SK-N-SH treated with all-trans-retinoic acid at 6 μM for 48 hours (cell line): ENCODE measurements at regions not wholly inside any gene's neighbourhood (a gene's known extent, or its start where the extent isn't known, plus 50 kb on each side); places are given as distances from the start of the nearest gene placed in this dataset.

Experiments used
- ATAC-seq: fragments of 200-7000 bp; cut with Tn5 transposase; 3 replicates; pipeline ENCODE4 v1.9.1; 2020; ENCODE audit warnings: mild to moderate bottlenecking, moderate library complexity
- ARNTL ChIP-seq: fragments of 450-650 bp; formaldehyde crosslinking; IDR thresholded peaks from 2 replicates; pipeline ENCODE4 v1.5.0; 2020; ENCODE audit warnings: low read depth, mild to moderate bottlenecking, moderate library complexity, borderline replicate concordance
- BACH2 ChIP-seq: fragments of 250-450 bp; sonication (Bioruptor Pico); IDR thresholded peaks from 2 replicates; pipeline ENCODE4 v1.9.0; 2021; ENCODE audit warnings: mild to moderate bottlenecking, borderline replicate concordance
- CREB5 ChIP-seq: fragments of 250-450 bp; sonication (Bioruptor Pico); IDR thresholded peaks from 2 replicates; pipeline ENCODE4 v1.5.1; 2020; ENCODE audit warnings: low read depth, mild to moderate bottlenecking, moderate library complexity
- CSDC2 ChIP-seq: fragments of 250-450 bp; sonication (Bioruptor Pico); IDR thresholded peaks from 2 replicates; pipeline ENCODE4 v1.5.0; 2020; ENCODE audit warnings: mild to moderate bottlenecking, moderate library complexity
- CSRNP3 ChIP-seq: fragments of 250-450 bp; sonication (Bioruptor Pico); IDR thresholded peaks from 2 replicates; pipeline ENCODE4 v1.5.1; 2021; ENCODE audit warnings: mild to moderate bottlenecking, moderate library complexity
- ISL1 ChIP-seq: fragments of 250-450 bp; sonication (Bioruptor Pico); IDR thresholded peaks from 2 replicates; pipeline ENCODE4 v2.1.2; 2022; ENCODE audit warnings: mild to moderate bottlenecking, moderate library complexity
- OSR1 ChIP-seq: fragments of 250-450 bp; sonication (Bioruptor Pico); IDR thresholded peaks from 2 replicates; pipeline ENCODE4 v1.8.0; 2022; ENCODE audit warnings: moderate library complexity, mild to moderate bottlenecking, inconsistent platforms
- PATZ1 ChIP-seq: fragments of 250-450 bp; sonication (Bioruptor Pico); IDR thresholded peaks from 2 replicates; pipeline ENCODE4 v1.8.0; 2020; ENCODE audit warnings: mild to moderate bottlenecking, moderate library complexity, borderline replicate concordance
- POU6F1 ChIP-seq: fragments of 250-450 bp; sonication (Bioruptor Pico); IDR thresholded peaks from 2 replicates; pipeline ENCODE4 v1.8.0; 2021; ENCODE audit warnings: low read depth, mild to moderate bottlenecking, moderate library complexity, borderline replicate concordance
- PPARA ChIP-seq: fragments of 250-450 bp; sonication (Bioruptor Pico); IDR thresholded peaks from 2 replicates; pipeline ENCODE4 v1.5.0; 2020; ENCODE audit warnings: mild to moderate bottlenecking, borderline replicate concordance
- RARB ChIP-seq: fragments of 250-450 bp; sonication (Bioruptor Pico); IDR thresholded peaks from 2 replicates; pipeline ENCODE4 v1.8.0; 2021; ENCODE audit warnings: mild to moderate bottlenecking, moderate library complexity
- TCF4 ChIP-seq: fragments of 250-450 bp; sonication (Bioruptor Pico); IDR thresholded peaks from 2 replicates; pipeline ENCODE4 v1.8.0; 2021; ENCODE audit warnings: mild to moderate bottlenecking, moderate library complexity, borderline replicate concordance
- TOX ChIP-seq: fragments of 250-450 bp; sonication (Bioruptor Pico); IDR thresholded peaks from 2 replicates; pipeline ENCODE4 v1.8.0; 2021; ENCODE audit warnings: mild to moderate bottlenecking, moderate library complexity, borderline replicate concordance
- TSHZ2 ChIP-seq: fragments of 250-450 bp; sonication (Bioruptor Pico); IDR thresholded peaks from 2 replicates; pipeline ENCODE4 v1.5.0; 2020; ENCODE audit warnings: mild to moderate bottlenecking, moderate library complexity
- ZC3H10 ChIP-seq: fragments of 250-450 bp; sonication (Bioruptor Pico); IDR thresholded peaks from 2 replicates; pipeline ENCODE4 v1.5.1; 2021; ENCODE audit warnings: mild to moderate bottlenecking, moderate library complexity
- ZFP30 ChIP-seq: fragments of 450-650 bp; formaldehyde crosslinking; IDR thresholded peaks from 2 replicates; pipeline ENCODE4 v1.5.0; 2022; ENCODE audit warnings: mild to moderate bottlenecking, moderate library complexity
- ZNF565 ChIP-seq: fragments of 450-650 bp; formaldehyde crosslinking; conservative IDR thresholded peaks from 2 replicates; pipeline ENCODE4 v1.5.0; 2020; ENCODE audit warnings: low read depth, mild to moderate bottlenecking, moderate library complexity
- ZNF70 ChIP-seq: fragments of 450-650 bp; formaldehyde crosslinking; IDR thresholded peaks from 2 replicates; pipeline ENCODE4 v1.5.0; 2020; ENCODE audit warnings: mild to moderate bottlenecking, moderate library complexity
- ZNF8 ChIP-seq: fragments of 450-650 bp; formaldehyde crosslinking; IDR thresholded peaks from 2 replicates; pipeline ENCODE4 v1.5.0; 2020; ENCODE audit warnings: mild to moderate bottlenecking, moderate library complexity

GRCh38 chr15:23750179-23750578 lies 63.1 kb upstream of the NDN start:
- no peak for TF ChIP-seq ARNTL
- no peak for ATAC-seq

- no peak for ATAC-seq
- no peak for TF ChIP-seq ZFP30
- no peak for TF ChIP-seq ZNF565 (CRISPR knock-in tag)
- TF ChIP-seq PPARA: no peak
- TF ChIP-seq PATZ1 (CRISPR knock-in tag): no peak
- no peak for TF ChIP-seq TSHZ2 (CRISPR knock-in tag)
- no peak for TF ChIP-seq BACH2
- no peak for TF ChIP-seq CSDC2 (CRISPR knock-in tag)
- no peak for TF ChIP-seq TCF4 (CRISPR knock-in tag)
- no peak for TF ChIP-seq CREB5 (CRISPR knock-in tag)
- no peak for TF ChIP-seq ISL1
- TF ChIP-seq TOX (CRISPR knock-in tag): no peak
Measured at GRCh38 chr15:23750776-23751175, 63.7 kb upstream of the NDN start.

- TF ChIP-seq ZC3H10 (CRISPR knock-in tag): no peak
- TF ChIP-seq TCF4 (CRISPR knock-in tag): no peak
- no peak for TF ChIP-seq ZNF8 (CRISPR knock-in tag)
- TF ChIP-seq CSRNP3 (CRISPR knock-in tag): no peak
- TF ChIP-seq PPARA: no peak
- no peak for TF ChIP-seq ZNF70
- TF ChIP-seq RARB (CRISPR knock-in tag): no peak
- TF ChIP-seq BACH2: no peak
- TF ChIP-seq PATZ1 (CRISPR knock-in tag): no peak
- no peak for TF ChIP-seq ISL1
- no peak for TF ChIP-seq OSR1 (CRISPR knock-in tag)
- TF ChIP-seq POU6F1: no peak
- no peak for TF ChIP-seq CSDC2 (CRISPR knock-in tag)
- ATAC-seq: no peak
Measured at GRCh38 chr15:23753248-23753647, 66.1 kb upstream of the NDN start.
